Fibroblast of lung (primary cell): ENCODE measurements at regions not wholly inside any gene's neighbourhood (a gene's known extent, or its start where the extent isn't known, plus 50 kb on each side); places are given as distances from the start of the nearest gene placed in this dataset.

Experiments used
- CTCF ChIP-seq, 2 donors: IDR thresholded peaks in 1 of 2; conservative IDR thresholded peaks in 1 of 2; 1 replicate in 1 of 2; 2 replicates in 1 of 2; pipeline ENCODE4 v1.5.1; 2011 to 2012; ENCODE audit warnings: low read length in 2 of 2, control low read depth in 1 of 2, inconsistent platforms in 1 of 2, low read depth in 1 of 2, mild to moderate bottlenecking in 1 of 2
- EZH2 ChIP-seq: IDR thresholded peaks from 2 replicates; pipeline ENCODE4 v1.5.1; 2012; ENCODE audit warnings: low read length, control low read depth, mild to moderate bottlenecking; ENCODE audit errors: missing control alignments

GRCh38 chr5:130912088-130912487 is 253.0 kb downstream of the HINT1 start:
- no peak for TF ChIP-seq EZH2
- no peak for TF ChIP-seq CTCF (conservative IDR thresholded peaks at IDR 0.05 in 1 of 2, IDR thresholded peaks at IDR 0.05 in 1 of 2; ENCODE audit: low read depth in 1 of 2, low read length in 2 of 2)
